ENCODE measurements at regions not wholly inside any gene's neighbourhood (a gene's known extent, or its start where the extent isn't known, plus 50 kb on each side); places are given as distances from the start of the nearest gene placed in this dataset.
"Not testable (repeated sequence)": the region's sequence is repeated elsewhere in the genome, so short reads cannot be mapped to it uniquely, and the experiment has no call there.

DNA sequence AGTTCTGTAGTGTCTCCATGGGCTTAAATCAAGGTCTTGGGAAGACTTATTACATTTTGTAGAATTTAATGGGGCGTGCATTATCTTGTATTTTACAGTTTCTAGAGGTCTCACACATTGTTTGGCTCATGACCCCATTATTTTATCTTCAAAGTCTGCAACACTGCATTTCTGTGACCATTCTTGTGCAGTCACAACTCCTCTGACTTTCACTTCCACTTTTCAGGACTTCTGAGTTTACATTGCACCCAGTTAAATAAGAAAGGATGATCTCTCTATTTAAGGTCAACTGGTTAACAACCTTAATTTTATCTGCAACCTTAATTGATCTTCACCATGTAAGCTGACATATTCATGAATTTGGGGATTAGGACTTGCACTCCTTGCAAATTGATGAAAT lies 1186.6 kb downstream of the MRPL39 start:
- Histone ChIP-seq H4K20me1 (ENCODE audit: insufficient read depth) (no peaks in the 10 kb centered on the region), H3K9me3 (ENCODE audit: low read length) (no peaks in the 10 kb centered on the region), H3K27me3 (ENCODE audit: insufficient read depth, low read depth, low read length) (no peaks in the 10 kb centered on the region), H3K79me2 (replicated peaks; ENCODE audit: insufficient read depth, low read length) (no peaks in the 10 kb centered on the region), H3K4me3 (ENCODE audit: low read length) (no peak overlapping the region), H3K9ac (ENCODE audit: low read length) (no peak overlapping the region), H3K27ac (ENCODE audit: low read length) (no peak overlapping the region), H3K36me3 (ENCODE audit: insufficient read depth, low read length) (no peaks in the 10 kb centered on the region), H2AFZ (ENCODE audit: low read depth, low read length) (no peak overlapping the region), H3K4me2 (ENCODE audit: low read length) (no peak overlapping the region), H3F3A (ENCODE audit: insufficient read depth, low read length, poor library complexity, severe bottlenecking) (no peaks in the 10 kb centered on the region), H3K9me2 (ENCODE audit: insufficient read depth, low read length) (no peaks in the 10 kb centered on the region)
- no peak for TF ChIP-seq SMC3 (conservative IDR thresholded peaks at IDR 0.05; ENCODE audit: poor library complexity)
- no peak for TF ChIP-seq REST (IDR thresholded peaks at IDR 0.05; ENCODE audit: borderline replicate concordance)
- TF ChIP-seq CTCF (IDR thresholded peaks at IDR 0.05; ENCODE audit: poor library complexity, severe bottlenecking), result no peak
- no peak for TF ChIP-seq RAD21 (conservative IDR thresholded peaks at IDR 0.05)
- TF ChIP-seq EZH2 (IDR thresholded peaks at IDR 0.05; ENCODE audit: borderline replicate concordance, insufficient read depth, low read length, poor library complexity, severe bottlenecking), result no peak
- TF ChIP-seq TAF1 (IDR thresholded peaks at IDR 0.05; ENCODE audit: low read depth), result no peak
- no peak for TF ChIP-seq MXI1 (conservative IDR thresholded peaks at IDR 0.05; ENCODE audit: poor library complexity, severe bottlenecking)
- no peak for TF ChIP-seq POLR2AphosphoS5 (IDR thresholded peaks at IDR 0.05)
- no peak for TF ChIP-seq EP300 (conservative IDR thresholded peaks at IDR 0.05; ENCODE audit: poor library complexity, severe bottlenecking)

DNA sequence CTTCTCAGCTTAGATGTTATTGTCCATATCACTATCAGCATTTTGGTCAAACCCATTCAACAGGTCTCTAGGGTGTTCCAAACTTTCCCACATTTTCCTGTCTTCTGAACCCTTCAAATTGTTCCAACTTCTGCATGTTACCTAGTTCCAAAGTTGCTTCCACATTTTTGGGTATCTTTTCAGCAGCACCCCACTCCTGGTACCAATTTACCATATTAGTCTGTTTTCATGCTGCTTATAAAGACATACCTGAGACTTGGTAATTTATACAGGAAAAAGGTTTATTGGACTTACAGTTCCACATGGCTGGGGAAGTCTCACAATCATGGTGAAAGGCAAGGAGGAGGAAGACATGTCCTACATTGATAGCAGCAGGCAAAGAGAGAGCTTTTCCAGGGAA lies 1187.6 kb downstream of the MRPL39 start:
- H3K27me3 ChIP-seq (ENCODE audit: insufficient read depth, low read depth, low read length); H3K4me2 ChIP-seq (ENCODE audit: low read length); H3K9me2 ChIP-seq (ENCODE audit: insufficient read depth, low read length); H3K9ac ChIP-seq (ENCODE audit: low read length); H3K36me3 ChIP-seq (ENCODE audit: insufficient read depth, low read length); H4K20me1 ChIP-seq (ENCODE audit: insufficient read depth); H3K27ac ChIP-seq (ENCODE audit: low read length); H3F3A ChIP-seq (ENCODE audit: insufficient read depth, low read length, poor library complexity, severe bottlenecking); H3K4me3 ChIP-seq (ENCODE audit: low read length); H3K79me2 ChIP-seq (replicated peaks; ENCODE audit: insufficient read depth, low read length); H3K9me3 ChIP-seq (ENCODE audit: low read length); H2AFZ ChIP-seq (ENCODE audit: low read depth, low read length): not testable (repeated sequence)

DNA sequence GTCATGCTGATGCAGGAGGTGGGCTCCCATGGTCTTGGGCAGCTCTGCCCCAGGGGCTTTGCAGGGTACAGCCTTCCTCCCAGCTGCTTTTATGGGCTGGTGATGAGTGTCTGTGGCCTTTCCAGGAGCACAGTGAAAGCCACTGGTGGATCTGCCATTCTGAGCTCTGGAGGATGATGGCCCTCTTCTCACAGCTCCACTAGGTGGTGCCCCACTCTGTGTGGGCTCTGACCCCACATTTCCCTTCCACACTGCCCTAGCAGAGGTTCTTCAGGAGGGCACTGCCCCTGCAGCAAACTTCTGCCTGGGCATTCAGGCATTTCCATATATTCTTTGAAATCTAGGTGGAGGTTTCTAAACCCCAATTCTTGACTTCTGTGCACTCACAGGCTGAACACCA lies 1188.6 kb downstream of the MRPL39 start:
- Histone ChIP-seq H4K20me1 (ENCODE audit: insufficient read depth) (no peaks in the 10 kb centered on the region), H3K79me2 (replicated peaks; ENCODE audit: insufficient read depth, low read length) (no peaks in the 10 kb centered on the region), H3K27me3 (ENCODE audit: insufficient read depth, low read depth, low read length) (no peaks in the 10 kb centered on the region), H3K9me2 (ENCODE audit: insufficient read depth, low read length) (no peaks in the 10 kb centered on the region), H3K4me3 (ENCODE audit: low read length) (no peak overlapping the region), H3K4me2 (ENCODE audit: low read length) (no peak overlapping the region), H3K9me3 (ENCODE audit: low read length) (no peaks in the 10 kb centered on the region), H2AFZ (ENCODE audit: low read depth, low read length) (no peak overlapping the region), H3K9ac (ENCODE audit: low read length) (no peak overlapping the region), H3K27ac (ENCODE audit: low read length) (no peak overlapping the region), H3K36me3 (ENCODE audit: insufficient read depth, low read length) (peaks cover 3% of the 10 kb centered on the region), H3F3A (ENCODE audit: insufficient read depth, low read length, poor library complexity, severe bottlenecking) (no peaks in the 10 kb centered on the region)
- TF ChIP-seq RAD21 (conservative IDR thresholded peaks at IDR 0.05), result no peak
- no peak for TF ChIP-seq SMC3 (conservative IDR thresholded peaks at IDR 0.05; ENCODE audit: poor library complexity)
- no peak for TF ChIP-seq TAF1 (IDR thresholded peaks at IDR 0.05; ENCODE audit: low read depth)
- no peak for TF ChIP-seq EP300 (conservative IDR thresholded peaks at IDR 0.05; ENCODE audit: poor library complexity, severe bottlenecking)
- no peak for TF ChIP-seq REST (IDR thresholded peaks at IDR 0.05; ENCODE audit: borderline replicate concordance)
- TF ChIP-seq EZH2 (IDR thresholded peaks at IDR 0.05; ENCODE audit: borderline replicate concordance, insufficient read depth, low read length, poor library complexity, severe bottlenecking), result no peak
- TF ChIP-seq MXI1 (conservative IDR thresholded peaks at IDR 0.05; ENCODE audit: poor library complexity, severe bottlenecking), result no peak

Data from neural cell (in vitro differentiated cells).